D721Med (cell line): ENCODE measurements at regions not wholly inside any gene's neighbourhood (a gene's known extent, or its start where the extent isn't known, plus 50 kb on each side); places are given as distances from the start of the nearest gene placed in this dataset.
"Not testable (repeated sequence)": the region's sequence is repeated elsewhere in the genome, so short reads cannot be mapped to it uniquely, and the experiment has no call there.

Experiments
- DNase-seq: peaks from one replicate; pipeline ENCODE4 v3.0.0; 2011; ENCODE audit warnings: low spot score; ENCODE audit not compliant: insufficient read length
- FAIRE-seq: peaks from 2 replicates; lab custom pipeline; 2011; peaks lifted over from hg19 to GRCh38; lab: Jason Lieb, UNC
- TF ChIP-seq, protein P1 (sequence below): IDR thresholded peaks from 2 replicates; pipeline ENCODE4 v1.5.1; 2012; ENCODE audit warnings: mild to moderate bottlenecking, control low read depth; ENCODE audit not compliant: insufficient read depth; ENCODE audit errors: missing control alignments

GRCh38 chr7:55723621-55723941, 139.0 kb downstream of the SEPTIN14 start:
- FAIRE-seq (no peak), DNase-seq (no peak)
- TF ChIP-seq, protein P1, sequence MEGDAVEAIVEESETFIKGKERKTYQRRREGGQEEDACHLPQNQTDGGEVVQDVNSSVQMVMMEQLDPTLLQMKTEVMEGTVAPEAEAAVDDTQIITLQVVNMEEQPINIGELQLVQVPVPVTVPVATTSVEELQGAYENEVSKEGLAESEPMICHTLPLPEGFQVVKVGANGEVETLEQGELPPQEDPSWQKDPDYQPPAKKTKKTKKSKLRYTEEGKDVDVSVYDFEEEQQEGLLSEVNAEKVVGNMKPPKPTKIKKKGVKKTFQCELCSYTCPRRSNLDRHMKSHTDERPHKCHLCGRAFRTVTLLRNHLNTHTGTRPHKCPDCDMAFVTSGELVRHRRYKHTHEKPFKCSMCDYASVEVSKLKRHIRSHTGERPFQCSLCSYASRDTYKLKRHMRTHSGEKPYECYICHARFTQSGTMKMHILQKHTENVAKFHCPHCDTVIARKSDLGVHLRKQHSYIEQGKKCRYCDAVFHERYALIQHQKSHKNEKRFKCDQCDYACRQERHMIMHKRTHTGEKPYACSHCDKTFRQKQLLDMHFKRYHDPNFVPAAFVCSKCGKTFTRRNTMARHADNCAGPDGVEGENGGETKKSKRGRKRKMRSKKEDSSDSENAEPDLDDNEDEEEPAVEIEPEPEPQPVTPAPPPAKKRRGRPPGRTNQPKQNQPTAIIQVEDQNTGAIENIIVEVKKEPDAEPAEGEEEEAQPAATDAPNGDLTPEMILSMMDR = no peak

DNA sequence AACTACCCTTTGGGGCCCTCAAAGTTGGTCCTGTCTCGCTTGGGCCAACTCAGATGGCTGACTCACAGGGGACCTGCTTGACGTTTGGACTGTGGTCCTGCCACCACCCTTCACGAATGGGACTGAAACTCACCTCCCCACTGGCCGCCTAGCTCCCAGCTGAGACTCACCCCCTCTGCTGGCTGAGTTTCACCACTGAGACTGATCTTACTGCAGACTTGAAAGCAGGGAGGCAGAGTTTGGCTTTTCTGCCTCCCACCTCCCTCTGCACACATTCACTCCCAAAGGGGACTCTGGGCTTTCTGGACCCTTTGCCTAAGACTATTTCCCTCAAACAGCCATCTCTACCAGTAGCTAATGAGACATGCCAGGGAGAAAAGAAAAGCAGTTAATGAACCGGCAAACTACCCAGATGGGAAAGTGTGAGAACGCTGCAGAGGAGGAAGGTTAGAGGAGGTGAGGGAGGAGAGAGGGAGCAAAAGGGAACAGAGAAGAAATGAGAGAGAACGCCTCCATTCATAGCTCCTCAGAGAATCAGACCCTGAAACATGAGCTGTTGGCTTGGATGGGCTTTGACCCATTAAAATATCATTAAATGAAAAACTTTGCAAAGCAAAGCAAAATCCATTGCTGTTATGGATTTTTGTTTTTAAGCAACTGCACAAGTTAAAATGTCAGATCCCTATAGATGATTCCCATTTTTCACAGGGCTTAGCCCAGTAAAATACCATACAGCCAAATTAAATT, 139.5 kb downstream of the SEPTIN14 start:
- FAIRE-seq, DNase-seq: not testable (repeated sequence)

DNA sequence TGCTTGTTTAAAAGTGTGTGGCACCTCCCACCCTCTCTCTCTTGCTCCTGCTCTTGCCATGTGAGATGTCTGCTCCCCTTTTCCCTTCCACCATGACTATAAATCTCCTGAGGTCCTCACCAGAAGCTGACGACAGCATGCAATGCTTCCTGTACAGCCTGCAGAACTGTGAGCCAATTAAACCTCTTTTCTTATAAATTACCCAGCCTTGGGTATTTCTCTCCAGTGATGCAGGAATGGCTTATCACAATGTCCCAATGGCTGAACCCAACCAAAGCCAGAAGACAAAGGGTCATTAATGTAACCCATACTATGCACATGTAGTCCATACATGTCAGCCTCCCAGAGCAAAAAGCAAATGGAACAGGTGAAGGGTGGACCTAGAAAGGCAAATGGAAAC, 141.5 kb downstream of the SEPTIN14 start:
- DNase-seq, FAIRE-seq: not testable (repeated sequence)

- not testable (repeated sequence) for DNase-seq, FAIRE-seq
Observed at GRCh38 chr7:55715247-55715867, 143.1 kb upstream of the VOPP1 start.

GRCh38 chr7:55714370-55714769, 142.1 kb upstream of the VOPP1 start:
- not testable (repeated sequence) for FAIRE-seq, DNase-seq

DNA sequence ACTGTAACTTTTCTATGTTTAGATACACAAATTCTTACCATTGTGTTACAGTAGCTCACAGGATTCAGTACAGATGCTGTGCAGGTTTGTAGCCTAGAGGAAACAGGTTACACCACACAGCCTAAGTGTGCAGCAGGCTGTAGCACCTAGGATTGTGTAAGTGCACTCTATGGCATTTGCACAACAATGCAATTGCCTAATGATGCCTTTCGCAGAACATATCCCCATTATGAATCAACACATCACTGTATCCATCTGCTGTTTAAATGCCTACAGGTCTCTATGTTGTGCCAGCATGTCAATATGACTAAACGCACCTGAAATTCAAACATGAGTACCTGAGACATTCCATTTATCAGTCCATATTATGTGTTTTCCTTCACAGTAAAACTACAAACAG, 138.0 kb upstream of the VOPP1 start:
- not testable (repeated sequence) for DNase-seq, FAIRE-seq

DNA sequence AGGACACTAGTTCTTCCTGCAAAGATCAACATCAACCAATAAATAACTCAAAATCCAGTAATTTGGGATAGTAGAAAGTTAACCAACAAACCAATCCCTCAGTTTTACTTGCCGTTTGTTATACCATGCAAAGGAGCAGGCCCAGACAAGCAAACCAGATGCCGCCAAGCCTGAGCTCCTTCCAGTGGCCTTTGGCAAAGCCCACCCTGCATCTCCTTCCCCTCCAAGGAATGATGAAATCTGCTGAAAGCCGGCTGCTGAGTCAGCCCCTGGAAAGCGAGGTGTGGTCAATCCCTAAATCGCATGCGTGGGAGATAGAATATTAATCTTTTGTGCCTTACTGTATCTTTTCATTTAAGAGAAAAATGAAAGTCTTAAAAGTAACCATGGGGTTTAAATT, 135.7 kb upstream of the VOPP1 start:
- DNase-seq, FAIRE-seq: not testable (repeated sequence)

DNA sequence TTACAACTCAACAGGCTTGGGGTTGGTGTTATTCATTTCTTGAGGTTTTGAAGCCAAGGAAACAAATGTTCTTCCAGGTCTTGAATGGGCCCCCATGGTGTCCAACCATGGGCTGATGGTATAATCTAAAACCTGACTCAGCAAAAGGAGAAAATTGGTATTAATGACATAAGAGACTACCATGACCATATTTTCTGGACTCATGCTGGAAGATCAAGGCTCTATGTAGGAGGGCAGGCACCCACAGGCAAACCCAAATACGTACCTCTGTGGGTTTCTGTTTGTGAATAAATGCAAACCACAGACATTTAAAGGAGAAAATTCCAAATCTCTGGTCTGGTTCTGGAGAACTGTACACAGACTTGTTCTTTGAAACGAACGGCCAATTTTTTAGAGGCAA, 135.1 kb upstream of the VOPP1 start:
- DNase-seq, FAIRE-seq: not testable (repeated sequence)

DNA sequence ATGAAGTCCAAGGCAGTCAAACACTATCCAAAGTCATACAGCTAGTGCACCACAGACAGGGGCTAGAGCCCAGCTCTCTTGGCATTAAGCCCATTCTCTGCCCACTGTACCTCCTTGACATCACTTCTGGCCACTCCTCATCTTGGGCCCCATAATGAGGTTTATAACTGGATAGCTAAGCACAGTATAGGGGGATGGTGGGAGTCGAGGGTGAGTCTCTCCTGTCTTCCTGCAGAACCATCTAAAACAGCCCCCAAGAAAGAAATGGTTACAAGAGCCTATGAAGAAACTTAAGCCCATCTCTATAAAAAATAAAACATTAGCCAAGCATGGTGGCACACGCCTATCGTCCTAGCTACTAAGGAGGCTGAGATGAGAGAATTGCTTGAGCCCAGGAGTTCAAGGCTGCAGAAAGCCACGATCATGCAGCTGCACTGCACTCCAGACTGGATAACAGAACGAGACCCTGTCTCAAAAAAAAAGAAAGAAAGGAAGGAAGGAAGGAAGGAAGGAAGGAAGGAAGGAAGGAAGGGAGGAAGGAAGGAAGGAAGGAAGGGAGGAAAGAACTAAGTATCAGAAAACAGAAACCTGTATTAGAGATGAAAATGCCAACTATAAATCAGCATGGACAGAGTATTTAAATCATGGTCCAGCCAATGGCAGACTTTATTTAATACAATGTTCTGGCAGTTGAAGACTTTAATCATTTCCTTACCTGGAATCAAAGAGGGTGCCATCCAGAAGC, 134.3 kb upstream of the VOPP1 start:
- DNase-seq, FAIRE-seq: not testable (repeated sequence)

GRCh38 chr7:55705728-55706450, 133.6 kb upstream of the VOPP1 start:
- DNase-seq = not testable (repeated sequence)

DNA sequence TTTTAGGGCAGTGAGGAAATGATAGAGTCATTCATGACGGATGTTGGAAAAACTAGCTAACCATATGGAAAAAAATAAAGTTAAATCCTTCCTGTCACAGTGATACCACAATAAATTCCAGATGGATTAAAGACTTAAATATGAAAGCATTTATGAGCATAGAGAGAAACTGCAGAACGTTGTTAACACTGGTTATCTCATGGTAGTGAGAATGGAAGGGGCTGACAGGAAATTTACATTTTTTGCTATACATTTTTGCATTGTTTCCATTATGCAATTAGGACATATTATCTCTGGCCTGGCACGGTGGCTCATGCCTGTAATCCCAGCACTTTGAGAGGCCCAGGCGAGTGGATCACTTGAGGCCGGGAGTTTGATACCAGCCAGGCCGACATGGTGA, 130.5 kb upstream of the VOPP1 start:
- not testable (repeated sequence) for FAIRE-seq, DNase-seq

More at GRCh38 chr7:55705728-55706450, 133.6 kb upstream of the VOPP1 start:
- not testable (repeated sequence) for FAIRE-seq

DNA sequence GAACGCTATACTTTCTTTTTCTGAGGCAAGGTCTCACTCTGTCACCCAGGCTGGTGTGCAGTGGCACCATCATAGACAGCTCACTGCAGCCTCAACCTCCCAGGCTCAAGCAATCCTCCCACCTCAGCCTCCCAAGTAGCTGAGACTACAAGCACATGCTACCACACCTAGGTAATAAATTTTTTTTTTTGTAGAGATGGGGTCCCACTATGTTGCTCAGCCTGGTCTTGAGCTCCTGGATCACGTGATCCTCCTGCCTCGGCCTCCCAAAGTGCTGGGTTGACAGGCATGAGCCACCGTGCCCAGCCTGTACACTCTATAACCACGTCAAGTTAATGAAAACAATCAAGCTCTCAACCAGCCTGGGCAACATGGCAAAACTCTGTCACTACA, 127.1 kb upstream of the VOPP1 start:
- not testable (repeated sequence) for DNase-seq, FAIRE-seq

DNA sequence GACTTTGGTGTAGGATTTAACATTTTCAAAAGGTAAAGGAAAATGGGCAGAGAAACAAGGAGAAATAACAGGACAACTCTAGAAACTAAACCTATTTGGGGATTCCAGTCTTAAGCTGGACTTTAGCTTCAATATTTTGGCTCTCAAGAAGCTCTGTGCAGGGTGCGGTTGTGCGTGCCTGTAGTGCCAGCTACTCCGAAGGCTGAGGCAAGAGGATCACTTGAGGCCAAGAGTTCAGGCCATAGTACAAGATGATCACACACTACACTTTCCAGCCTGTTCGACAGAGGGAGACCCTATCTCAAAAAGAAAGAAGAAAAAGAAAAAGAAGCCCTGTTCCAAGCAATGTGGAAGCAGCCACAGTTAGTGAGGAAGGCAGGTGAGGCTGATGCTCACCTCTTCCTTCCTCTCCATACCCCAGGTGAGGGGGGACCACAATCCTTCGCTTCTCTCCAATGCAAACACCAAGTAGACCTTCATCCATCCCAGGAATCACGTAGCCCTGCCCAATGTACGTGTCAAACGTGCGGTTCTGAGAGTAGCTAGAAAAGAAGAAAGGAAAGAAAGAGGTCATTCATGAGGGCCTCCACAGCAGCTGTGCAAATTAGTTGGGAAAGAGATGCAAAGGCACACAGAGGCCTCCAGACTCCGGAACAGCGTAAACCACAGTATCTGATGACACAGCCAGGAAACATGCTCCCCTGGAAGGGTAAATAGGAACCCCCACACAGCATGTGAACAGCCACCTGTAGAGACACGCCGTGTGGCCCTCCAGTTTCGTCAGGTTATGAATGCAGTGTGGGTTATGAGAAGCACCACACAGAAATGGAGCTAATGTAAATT, 126.5 kb upstream of the VOPP1 start:
- not testable (repeated sequence) for FAIRE-seq, DNase-seq

GRCh38 chr7:55695893-55696701, 123.8 kb upstream of the VOPP1 start:
- not testable (repeated sequence) for DNase-seq, FAIRE-seq

DNA sequence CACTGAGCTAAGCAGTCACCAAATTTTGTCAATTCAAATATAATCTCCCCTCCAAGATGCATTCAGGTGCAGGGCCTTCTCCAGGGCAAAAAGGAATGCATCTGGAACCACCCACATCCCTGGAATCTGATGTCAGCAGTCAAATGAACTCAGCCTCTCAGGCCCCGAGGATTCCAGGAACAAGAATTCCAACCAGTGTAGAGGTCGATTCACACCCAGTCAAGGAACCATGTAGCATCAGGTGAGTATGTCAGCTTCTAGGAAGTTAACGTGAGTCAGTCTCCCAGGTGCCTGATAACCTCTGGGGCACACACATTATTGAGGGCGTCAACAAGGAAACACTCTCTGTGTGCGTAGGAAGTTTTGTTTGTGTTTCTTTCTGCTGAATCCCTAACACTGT, 122.2 kb upstream of the VOPP1 start:
- FAIRE-seq, DNase-seq: not testable (repeated sequence)
